Ecto neural progenitor cell (in vitro differentiated cells): ENCODE measurements at regions not wholly inside any gene's neighbourhood (a gene's known extent, or its start where the extent isn't known, plus 50 kb on each side); places are given as distances from the start of the nearest gene placed in this dataset.
"Not testable (repeated sequence)": the region's sequence is repeated elsewhere in the genome, so short reads cannot be mapped to it uniquely, and the experiment has no call there.

Source experiments
- DNase-seq: peaks from one replicate; pipeline ENCODE4 v3.0.0-alpha.2; 2018; ENCODE audit warnings: low spot score

DNA sequence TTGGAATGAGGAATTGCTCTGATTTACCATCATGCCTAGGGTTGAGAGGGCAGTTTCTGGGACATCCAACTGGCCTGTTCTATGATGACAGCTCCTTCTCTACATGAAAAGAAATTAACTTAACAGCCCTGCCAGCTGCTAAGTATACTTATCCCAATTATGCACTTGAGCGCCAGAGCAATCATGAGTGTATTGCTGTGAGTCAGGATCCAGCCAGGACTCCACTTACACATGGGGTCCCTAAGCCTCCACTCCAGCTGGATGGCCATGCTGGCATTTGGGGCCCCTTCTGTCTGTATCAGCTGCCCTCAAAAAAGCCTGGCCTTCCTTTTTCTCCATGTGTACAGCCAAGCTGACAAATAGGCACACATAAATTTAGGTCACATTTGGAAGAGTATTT is 481.9 kb downstream of the TMX3 start:
- DNase-seq: no peak

DNA sequence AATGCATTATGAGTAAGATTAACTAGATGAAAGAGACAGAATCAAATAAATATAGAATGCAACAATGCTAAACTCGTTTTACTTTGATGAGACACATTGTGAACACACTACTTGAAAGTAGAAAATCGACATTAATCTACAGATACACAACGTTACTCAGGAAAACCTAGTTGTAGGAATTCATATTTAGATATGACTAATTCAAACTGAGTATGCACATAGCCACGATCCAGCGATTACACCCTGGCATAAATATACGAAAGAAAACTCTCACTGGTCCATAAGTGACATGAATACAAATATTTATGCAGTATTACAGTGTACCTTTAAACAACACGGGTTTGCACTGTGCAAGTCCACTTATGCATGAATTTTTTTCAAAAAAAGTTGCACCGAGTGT is 485.6 kb downstream of the TMX3 start:
- no peak for DNase-seq

DNA sequence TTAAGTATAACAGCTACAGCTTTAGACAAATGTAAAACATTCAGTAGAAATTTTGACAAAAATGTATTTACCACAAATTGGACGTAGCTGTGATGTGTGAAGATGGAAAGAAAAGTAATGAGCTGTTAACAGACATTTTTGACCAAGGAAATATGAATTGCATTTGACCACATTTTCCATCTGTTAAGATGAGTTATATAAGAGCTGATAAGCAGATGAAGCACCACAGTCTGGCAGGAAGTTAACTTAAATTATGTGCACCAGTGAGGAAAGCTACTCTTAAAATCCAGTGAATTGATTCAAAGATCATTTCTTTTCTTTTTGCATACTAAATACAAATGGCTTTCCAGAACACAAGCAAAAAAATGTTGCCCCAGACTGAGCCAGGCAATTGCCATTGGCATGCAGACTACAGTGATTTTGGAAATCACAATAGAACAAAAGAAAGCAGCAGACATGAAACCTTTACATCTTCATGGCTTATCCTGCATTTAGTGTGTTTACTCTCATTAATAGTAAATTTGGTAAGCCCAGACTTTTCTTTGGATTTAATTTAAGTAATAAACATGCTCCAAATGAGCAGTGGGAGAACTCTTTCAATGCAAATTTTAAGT is 493.7 kb downstream of the TMX3 start:
- DNase-seq: no peak

DNA sequence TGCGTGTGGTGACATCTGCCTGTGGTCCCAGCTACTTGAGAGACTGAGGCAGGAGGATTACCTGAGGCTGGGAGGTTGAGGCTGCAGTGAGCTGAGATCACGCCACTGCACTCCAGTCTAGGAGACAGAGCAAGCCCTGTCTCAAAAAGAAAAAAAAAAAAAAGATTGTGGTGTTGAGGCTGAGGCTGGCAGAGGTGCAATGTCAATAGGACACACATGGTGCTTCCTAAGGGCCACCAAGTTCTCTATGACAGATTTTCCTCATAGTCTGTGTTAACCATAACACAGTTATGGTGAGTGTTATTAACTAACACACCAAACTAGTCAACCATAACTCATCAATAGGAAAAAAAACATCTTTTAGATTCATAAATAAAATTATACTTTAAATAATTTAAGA is 494.4 kb downstream of the TMX3 start:
- DNase-seq: no peak

DNA sequence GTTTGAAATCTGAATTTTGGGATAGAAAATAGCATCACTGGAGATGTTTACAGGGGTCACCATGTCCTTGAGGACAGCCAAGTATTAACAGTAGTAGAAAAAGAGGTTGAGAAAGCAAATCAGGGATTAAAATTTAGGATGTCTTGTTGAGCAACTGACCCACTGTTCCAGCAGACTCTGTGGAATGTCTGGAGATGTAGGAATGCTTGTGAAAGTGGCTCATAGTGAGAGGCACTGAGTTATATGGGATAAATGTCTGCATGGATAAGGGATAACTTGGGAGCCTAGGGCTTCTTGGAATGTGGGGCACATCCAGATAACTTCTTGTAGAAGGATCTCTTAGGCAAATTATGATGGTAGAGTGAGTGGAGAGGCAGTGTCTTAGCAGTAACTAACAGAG is 495.0 kb downstream of the TMX3 start:
- DNase-seq: no peak

DNA sequence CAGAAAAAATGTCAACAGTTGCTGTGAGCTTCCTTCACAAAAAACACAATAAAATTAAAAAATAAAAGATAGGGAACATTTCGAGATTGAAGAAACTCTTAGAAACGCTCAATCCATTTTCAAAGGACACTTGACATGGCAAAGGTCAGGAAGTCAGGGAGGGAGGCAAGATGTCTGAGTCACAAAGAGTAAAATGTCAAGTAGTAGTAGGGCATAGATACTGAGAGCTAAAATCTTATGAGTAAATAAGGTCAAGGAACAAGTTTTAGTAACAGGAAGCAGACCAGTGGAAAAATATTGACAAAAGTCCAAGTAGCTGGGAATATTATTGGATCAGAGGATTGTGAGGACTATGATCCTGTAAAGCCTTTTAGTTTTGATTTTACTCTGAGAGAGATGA is 495.6 kb downstream of the TMX3 start:
- DNase-seq: no peak

DNA sequence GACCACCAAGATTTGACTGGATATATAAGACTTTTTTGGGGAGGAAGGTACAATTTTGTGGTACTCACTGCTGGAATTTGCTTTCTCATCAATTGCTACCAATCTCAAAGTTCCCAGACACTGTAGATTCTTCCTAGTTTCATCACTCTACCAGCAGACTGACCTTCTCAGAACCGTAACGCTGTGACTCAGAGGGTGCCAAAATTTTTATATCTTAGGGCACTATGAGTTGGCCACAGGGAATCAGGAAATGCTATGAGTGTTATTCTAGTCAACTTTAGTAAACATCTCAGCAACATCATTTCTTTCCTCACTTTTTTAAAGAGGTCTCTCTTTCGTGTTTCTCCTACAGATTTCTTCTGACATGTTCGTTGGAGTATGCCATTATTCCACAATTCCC is 499.0 kb downstream of the TMX3 start:
- no peak for DNase-seq

DNA sequence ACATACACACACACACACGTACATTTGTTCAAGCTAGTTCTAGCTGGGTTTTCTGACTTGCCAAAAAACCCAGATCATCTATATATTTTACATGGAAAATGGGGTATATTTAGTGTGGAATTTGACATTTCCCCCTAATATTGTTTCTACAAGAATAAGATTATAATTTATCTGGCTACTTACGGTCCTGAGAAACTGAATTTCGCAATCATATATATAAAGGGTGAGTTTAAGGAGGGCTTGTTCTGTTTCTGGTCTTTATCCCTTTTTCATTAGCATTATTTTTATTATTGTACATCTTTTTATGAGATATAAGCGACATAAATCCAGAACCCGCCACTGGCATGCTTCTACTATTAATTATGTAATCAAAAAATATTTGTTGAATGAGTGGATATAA is 528.9 kb downstream of the TMX3 start:
- DNase-seq: no peak

DNA sequence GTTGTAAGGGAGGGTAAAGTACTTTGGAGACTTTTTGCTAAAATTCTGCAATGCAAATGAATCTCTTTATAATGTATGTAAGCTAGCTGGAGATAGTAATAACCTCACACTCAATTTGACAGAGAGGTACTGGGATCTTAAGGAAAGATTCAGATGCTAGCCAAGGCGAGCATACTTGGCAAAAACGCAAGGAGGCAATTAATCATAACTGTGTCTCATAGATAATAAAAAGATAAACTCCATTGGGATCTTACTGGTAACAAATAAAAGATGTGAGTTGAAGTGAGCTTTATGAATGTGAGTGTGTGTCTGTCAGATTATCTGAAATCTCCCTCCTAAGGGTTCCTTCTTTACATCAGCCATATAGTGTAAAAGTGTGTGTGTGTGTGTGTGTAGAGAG is 533.0 kb downstream of the TMX3 start:
- DNase-seq: no peak

DNA sequence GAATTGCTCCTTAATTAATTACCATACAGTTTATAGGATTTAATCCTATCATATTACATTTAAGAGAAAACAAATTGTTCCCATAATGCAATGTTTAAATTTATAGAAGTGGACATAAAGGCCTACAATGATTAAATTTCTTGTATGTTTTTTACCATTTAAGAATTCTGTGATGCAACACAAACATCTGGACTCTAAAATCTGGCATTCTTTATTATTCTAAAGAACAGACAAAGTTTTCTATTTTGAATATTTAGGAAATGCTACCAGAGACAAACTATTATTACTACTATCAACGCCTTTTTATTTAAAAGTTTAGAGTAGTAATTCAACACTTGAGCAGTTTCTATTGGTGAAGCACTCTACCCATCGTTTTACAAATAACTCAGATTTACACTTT is 535.1 kb downstream of the TMX3 start:
- no peak for DNase-seq

DNA sequence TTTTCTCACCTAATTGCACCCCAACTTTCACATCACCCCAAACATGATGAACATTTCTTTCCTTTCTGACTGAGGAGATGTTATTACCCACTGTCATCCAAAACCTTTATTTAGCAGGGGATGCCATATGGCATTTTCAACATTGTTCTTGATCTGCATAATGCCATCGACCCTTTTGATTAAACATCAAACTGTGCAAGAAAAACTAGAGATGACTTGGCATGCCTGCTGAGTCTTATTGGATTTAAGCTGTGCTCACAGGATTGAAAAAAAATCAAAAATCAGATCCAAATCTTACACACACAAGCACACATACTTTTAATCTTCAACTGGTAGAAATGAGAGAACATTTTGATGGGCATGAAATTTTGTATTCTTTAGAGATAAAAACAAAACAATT is 536.0 kb downstream of the TMX3 start:
- no peak for DNase-seq

DNA sequence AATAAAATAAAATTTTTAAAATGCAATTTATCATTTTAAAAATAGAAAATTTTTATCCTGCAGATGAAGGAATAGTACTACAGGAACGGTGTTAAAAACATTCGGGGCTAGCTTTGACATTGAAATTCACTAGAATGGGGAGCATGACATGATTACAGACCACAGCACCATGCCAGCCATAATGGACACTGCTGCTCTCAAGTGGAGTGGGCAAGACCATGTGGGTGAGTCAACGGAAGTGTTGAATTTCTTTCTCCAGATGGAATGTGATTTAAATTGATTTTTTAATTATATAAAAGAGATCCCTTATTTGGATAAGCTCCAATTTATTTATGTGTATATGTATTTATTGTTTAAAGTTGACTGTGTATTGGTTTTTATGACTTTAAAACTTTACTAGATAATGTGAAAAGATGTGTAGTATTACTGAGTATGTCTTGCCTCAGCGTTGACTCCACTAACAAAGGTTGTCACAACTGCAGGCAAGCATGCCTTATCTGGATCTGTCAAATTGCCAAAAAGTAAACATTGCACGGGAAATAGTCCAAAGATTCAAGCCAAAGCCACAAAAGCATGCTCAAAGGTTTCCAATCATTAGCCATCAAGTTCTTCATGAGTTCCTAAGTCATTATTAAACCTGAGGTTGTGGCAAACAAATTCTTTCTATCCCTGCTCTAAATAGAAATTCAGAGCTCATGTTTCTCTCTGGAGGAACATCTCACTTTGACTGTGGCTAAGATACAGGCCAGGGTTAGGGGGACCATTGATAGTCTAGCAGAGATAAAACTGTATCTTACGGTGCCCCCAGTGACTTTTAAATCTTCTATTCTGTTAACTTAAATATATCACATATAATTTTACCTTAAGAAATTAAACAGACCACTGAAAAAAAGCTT is 536.9 kb downstream of the TMX3 start:
- no peak for DNase-seq

DNA sequence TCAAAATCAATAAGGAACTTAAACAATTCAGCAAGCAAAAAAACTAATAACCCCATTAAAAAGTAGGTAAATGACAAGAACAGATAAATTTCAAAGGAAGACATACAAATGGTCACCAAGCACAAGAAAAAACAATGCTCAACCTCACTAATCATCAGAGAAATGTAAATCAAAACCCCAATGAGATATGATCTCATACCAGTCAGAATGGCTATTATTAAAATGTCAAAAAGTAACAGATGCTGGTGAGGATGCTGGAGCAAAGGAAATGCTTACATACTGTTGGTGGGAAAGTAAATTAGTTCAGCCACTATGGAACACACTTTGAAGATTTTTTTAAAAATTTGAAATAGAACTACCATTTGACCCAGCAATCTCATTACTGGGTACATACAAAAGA is 538.0 kb downstream of the TMX3 start:
- no peak for DNase-seq

DNA sequence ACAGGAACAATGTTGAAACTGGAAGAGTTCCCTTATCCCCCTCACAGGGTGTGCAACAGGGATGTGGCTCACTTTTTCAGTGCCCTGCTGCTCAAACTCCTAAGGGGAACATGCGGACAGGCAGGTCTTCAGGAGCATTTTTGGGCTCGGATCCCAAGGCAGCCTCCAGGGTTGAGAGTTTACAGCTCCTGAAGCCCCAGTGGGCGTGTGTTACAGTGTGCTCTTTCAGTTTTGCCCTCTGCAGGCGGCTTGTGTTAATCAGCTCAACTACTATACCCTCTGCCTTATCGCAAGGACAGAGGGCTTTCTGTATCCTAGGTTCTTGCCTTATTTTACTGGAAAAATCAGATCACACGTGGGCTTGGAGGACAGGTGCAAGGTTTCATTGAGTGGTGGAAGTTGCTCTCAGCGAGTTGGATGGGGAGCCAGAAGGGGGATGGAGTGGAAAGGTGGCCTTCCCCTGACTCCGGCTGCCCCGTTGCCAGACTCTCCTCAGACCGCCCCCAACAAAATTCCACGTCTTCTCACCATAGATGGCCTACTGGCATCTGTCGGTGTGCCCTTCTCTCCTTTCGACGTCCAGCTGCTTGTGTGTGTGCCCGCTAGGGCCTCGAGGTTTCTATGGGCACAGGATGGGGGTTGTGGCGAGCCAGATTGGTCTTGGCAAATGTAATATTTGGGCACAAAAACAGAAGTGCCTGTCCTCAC is 541.9 kb downstream of the TMX3 start:
- DNase-seq: peak; percentile 52

DNA sequence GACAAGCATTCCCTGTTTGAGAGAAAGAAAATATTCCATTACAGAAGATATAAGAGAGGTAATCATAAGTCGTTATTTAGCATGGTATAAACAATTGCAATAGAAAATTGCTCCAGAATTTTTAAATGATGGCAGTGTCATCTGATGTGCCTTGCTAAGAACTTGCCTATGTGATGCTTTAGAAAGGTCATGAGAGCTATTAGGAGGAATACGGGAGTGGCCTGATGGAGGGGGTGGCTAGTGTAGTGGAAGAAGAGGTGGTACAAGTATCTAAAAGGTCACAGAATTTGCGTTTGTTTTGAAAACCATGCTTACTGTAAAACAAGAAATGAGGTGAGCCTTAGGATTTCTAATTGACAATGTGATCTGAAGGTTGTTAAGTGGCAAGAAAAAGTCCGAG is 550.0 kb downstream of the TMX3 start:
- DNase-seq: no peak

DNA sequence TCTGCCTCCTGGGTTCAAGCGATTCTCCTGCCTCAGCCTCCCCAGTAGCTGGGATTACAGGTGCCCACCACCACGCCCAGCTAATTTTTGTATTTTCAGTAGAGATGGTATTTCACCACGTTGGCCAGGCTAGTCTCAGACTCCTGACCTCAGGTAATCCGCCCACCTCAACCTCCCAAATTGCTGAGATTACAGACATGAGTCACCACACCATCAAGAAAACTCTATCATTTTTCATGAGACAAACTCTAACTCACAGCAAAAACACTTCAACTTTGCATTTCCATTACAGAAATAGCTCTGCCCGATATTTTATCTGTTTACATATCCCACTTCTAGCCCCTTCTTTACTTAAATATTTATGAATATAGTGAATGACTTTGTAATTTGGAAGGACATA is 561.1 kb downstream of the TMX3 start:
- not testable (repeated sequence) for DNase-seq

DNA sequence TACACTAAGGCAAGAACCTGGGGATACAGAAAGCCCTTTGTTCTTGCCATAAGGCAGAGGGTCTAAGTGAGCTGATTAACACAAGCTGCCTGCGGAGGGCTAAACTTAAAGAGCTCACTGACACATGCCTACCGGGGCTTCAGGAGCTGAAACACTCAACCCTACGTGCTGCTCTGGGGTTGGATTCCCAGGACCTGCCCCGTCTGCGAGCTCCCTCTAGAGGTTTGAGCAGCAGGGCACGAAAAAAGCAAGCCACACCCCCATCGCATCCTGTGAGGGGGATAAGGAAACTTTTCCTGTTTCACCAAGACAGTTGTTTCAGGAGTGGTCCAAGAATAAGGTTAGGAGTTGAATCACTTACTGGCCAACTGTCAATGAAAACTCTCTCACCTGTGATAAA is 562.1 kb downstream of the TMX3 start:
- DNase-seq: no peak

DNA sequence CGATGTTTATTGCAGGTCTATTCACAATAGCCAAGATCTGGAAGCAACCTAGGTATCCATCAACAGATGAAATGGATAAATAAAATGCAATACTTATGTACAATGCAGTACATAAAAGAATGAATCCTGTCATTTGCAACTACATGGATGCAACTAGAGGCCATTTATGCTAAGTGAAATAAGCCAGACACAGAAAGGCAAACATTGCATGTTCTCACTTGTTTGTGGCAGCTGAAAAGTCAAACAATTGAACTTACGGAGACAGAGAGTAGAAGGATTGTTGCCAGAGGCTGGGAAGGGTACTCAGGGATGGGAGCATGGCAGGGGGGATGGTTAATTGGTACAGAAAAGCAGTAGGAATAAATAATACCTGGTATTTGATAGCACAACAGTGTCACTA is 563.9 kb downstream of the TMX3 start:
- no peak for DNase-seq

DNA sequence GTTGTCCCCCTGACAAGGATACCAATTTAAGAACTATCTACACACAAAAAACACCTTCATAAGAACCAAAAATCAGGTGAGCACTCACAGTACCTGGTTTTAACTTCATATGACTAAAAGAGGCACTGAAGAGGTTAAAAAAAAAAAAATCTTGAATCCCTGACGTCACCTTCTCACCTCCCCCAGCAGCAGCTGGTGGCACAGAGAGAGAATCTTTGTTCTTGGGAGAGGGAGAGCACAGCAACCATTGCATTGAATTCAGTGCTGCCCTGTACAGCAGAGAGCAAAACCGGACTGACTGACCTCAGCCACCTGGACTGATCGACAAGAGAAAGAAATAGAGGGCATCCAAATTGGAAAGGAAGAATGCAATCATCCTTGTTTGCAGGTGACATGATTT is 566.0 kb downstream of the TMX3 start:
- DNase-seq: no peak

DNA sequence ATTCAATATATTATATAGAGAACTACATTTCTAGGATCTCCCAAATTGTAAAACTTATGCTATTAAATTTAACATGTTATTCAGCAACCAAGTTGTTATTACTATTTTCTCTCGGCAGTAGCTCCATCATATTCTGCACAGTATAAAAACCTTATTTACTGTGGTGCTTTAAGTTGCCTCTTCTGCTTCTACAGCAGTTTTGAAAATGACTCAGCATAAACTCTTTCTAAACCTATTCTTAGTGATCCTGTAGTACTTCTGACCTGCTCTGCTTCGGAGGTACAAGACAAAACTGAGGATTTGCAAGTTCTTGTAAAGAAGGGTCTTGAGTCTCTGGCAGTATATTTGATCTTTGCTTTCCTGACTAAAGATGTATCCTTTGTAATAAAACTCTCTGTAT is 567.2 kb downstream of the TMX3 start:
- DNase-seq: no peak

DNA sequence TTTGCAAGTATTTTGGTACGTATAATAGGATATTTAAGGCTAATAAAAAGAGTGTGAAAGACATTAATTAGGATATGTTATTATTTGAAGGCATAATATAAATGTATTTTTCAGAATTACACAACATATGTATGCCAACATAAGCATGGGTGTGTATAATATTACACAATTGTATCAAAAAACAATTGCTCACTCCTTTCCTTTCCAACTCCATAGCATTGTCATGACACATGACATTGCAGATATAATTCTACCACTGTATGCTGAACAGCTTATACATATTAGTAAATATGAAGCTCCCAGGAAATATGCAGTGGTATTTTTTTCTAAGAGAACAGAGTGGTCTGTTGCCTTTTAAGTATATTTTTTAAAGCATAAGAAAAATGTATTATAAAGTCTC is 593.1 kb downstream of the TMX3 start:
- no peak for DNase-seq

DNA sequence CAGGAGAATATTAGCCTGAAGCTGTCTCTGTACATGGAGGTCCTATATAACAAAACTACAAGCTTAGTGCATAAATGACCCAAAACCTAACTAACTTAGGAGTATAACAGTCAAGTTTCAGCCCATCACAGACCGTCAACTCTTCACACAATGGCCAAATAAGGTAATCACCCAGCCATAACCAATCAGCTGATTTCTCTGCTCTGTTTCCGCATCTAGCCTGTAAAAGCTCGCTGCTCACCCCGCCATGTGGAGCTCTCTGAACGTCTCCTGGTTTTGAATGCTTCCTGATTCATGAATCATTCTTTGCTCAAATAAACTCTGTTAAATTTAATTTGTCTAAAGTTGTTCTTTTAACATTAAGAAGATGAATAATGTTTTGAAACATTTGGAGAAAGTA is 593.6 kb downstream of the TMX3 start:
- DNase-seq: no peak

DNA sequence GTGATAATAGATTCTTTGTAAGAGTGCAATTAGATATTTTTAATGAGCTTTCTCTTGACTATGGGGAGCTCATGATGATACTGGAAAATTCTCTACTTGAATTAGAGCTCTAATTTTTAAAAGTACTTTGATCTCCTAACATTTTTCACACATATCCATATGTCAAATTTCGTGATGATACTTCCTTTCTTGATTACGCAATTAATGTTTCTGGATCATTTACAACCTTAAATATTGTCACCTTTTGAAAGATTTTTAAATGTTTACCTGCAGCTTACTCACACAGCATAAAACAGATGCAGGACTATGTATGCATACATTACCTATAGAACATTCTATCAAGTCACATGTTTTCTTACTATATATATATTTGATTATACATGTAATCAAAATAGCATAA is 598.5 kb upstream of the DSEL start:
- DNase-seq: no peak
